H1 (cell line): ENCODE measurements at regions not wholly inside any gene's neighbourhood (a gene's known extent, or its start where the extent isn't known, plus 50 kb on each side); places are given as distances from the start of the nearest gene placed in this dataset.

ENCODE experiments used
- CBX5 ChIP-seq: fragments of 300-800, 300-1000 bp; sonication (generic); IDR thresholded peaks from 2 replicates; pipeline ENCODE4 v1.7.1; 2016; ENCODE audit warnings: antibody characterized with exemption, low read length, low read depth
- CTCF ChIP-seq, 3 experiments: IDR thresholded peaks; 1 replicate in 2 of 3; 2 replicates in 1 of 3; pipeline versions ENCODE4 v1.5.1 to v1.6.1; 2011; ENCODE audit warnings: low read length in 3 of 3, mild to moderate bottlenecking in 3 of 3, inconsistent platforms in 2 of 3, low read depth in 1 of 3, moderate library complexity in 1 of 3; ENCODE audit not compliant: insufficient read depth in 1 of 3; ENCODE audit errors: control extremely low read depth in 1 of 3
- EZH2 ChIP-seq: fragments of 200-600 bp; sonication (generic); IDR thresholded peaks from 2 replicates; pipeline ENCODE4 v1.7.1; 2012; ENCODE audit warnings: low read depth, mild to moderate bottlenecking, moderate library complexity, low read length, inconsistent platforms; ENCODE audit not compliant: severe bottlenecking
- HDAC6 ChIP-seq: IDR thresholded peaks from one replicate; pipeline ENCODE4 v1.7.1; 2012; ENCODE audit warnings: low read depth, mild to moderate bottlenecking, inconsistent platforms, low read length, moderate library complexity
- NANOG ChIP-seq: IDR thresholded peaks from 2 replicates; pipeline ENCODE4 v1.6.1; 2011; ENCODE audit warnings: low read length, low read depth, mild to moderate bottlenecking, inconsistent platforms; ENCODE audit not compliant: insufficient read depth, poor library complexity, severe bottlenecking
- RAD21 ChIP-seq, 2 experiments: IDR thresholded peaks in 1 of 2; conservative IDR thresholded peaks in 1 of 2; 2 replicates each; pipeline ENCODE4 v1.6.1; 2011; ENCODE audit warnings: low read depth in 2 of 2, low read length in 2 of 2, improper control_type of control experiment in 1 of 2, inconsistent platforms in 1 of 2, mild to moderate bottlenecking in 1 of 2, moderate library complexity in 1 of 2
- RBBP5 ChIP-seq: IDR thresholded peaks from 2 replicates; pipeline ENCODE4 v1.7.1; 2012; ENCODE audit warnings: low read depth, mild to moderate bottlenecking, inconsistent platforms, low read length, moderate library complexity, borderline replicate concordance
- SP2 ChIP-seq: IDR thresholded peaks from 2 replicates; pipeline ENCODE4 v1.6.1; 2012; ENCODE audit warnings: mild to moderate bottlenecking, low read length, inconsistent platforms
- TAF1 ChIP-seq: IDR thresholded peaks from 2 replicates; pipeline ENCODE4 v1.6.1; 2011; ENCODE audit warnings: mild to moderate bottlenecking, low read depth, low read length
- TCF12 ChIP-seq: IDR thresholded peaks from 2 replicates; pipeline ENCODE4 v1.6.1; 2011; ENCODE audit warnings: low read depth, mild to moderate bottlenecking, low read length

- TF ChIP-seq CTCF (IDR thresholded peaks at IDR 0.05; ENCODE audit: control extremely low read depth in 1 of 3, insufficient read depth in 1 of 3, low read depth in 1 of 3, low read length in 3 of 3): peak; percentile 59 to 89 (median 66)
- no peak for TF ChIP-seq EZH2
- TF ChIP-seq RBBP5: no peak
- TF ChIP-seq TAF1: no peak
- peak; percentile 80 to 81 for TF ChIP-seq RAD21 (IDR thresholded peaks at IDR 0.05 in 1 of 2, conservative IDR thresholded peaks at IDR 0.05 in 1 of 2; ENCODE audit: low read depth in 2 of 2, low read length in 2 of 2)
- TF ChIP-seq TCF12: no peak
- TF ChIP-seq NANOG: no peak
- TF ChIP-seq CBX5: no peak
- TF ChIP-seq SP2: no peak
- no peak for TF ChIP-seq HDAC6
These were observed 408.3 kb upstream of the PLXNA2 start (continued) for GRCh38 chr1:208652296-208653160.
